HG03565 (cell line): ENCODE measurements at regions not wholly inside any gene's neighbourhood (a gene's known extent, or its start where the extent isn't known, plus 50 kb on each side); places are given as distances from the start of the nearest gene placed in this dataset.
"Not testable (repeated sequence)": the region's sequence is repeated elsewhere in the genome, so short reads cannot be mapped to it uniquely, and the experiment has no call there.

Experiments
- ATAC-seq: cut with Tn5 transposase; IDR thresholded peaks from one replicate; pipeline ENCODE4 v1.9.1; 2021; ENCODE audit warnings: mild to moderate bottlenecking, moderate library complexity; ENCODE audit not compliant: unreplicated experiment

- no peak for ATAC-seq
These were observed 484.2 kb downstream of the SIPA1L2 start for GRCh38 chr1:232145768-232146167.

DNA sequence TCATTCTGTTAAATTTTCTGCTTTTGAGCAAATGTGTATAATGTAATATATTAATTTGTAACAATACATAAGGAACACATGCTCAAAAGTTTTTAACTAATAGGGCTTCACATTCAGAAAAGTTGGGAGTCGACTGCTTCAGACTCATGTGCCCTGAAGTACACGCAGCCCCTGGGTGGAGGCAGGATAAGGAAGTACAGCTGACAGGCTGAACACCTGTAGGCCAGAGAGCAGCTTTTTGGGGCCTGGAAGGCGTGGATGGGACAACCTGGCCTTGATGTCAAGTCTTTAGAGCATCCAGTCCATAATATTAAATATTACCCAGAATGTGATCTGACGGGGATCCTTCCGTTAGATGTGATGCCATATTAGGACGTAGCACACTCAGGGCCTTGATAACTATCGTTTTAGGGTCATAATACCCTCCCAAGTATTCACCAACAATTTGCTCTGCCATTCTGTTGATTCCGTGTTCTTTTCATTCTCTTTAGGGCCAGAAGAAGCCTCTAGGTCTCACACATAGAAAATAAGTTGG is 485.2 kb downstream of the SIPA1L2 start:
- no peak for ATAC-seq

- no peak for ATAC-seq
These were observed 486.5 kb downstream of the SIPA1L2 start for GRCh38 chr1:232143315-232143886.

GRCh38 chr1:232142403-232143314 is 487.3 kb downstream of the SIPA1L2 start:
- no peak for ATAC-seq

- not testable (repeated sequence) for ATAC-seq
These were observed 488.8 kb downstream of the SIPA1L2 start for GRCh38 chr1:232141167-232141448.

DNA sequence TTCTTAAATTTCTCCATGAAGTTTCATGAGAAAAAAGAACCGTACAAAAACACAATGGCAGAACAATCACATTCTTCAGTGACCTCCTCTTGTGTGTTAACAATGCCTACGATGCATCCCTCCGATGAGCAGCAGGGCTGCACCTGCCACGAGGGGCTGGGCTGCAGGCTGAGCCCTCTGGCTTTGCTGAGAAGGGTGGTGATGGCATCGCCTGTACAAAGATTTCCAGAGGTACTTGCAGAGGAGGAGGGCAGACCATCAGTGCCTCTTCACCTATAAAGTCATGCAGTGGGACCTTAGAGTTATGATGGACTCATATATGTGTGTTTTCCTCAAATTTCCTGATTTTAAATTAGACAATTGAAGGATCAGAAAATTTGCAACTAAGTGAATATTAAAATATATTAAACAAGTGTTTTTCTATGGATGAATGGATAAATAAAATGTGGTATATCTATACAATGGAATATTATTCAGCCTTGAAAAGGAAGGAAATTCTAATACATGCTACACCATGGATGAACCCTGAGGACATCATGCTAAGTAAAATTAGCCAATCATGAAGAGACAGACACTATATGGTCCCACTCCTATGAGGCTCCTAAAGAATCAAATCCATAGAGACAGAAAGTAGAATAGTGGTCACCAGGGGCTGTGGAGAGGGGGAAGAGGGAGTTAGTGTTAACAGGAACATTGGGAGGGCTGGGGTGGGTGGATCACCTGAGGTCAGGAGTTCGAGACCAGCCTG is 489.3 kb downstream of the SIPA1L2 start:
- ATAC-seq: no peak

DNA sequence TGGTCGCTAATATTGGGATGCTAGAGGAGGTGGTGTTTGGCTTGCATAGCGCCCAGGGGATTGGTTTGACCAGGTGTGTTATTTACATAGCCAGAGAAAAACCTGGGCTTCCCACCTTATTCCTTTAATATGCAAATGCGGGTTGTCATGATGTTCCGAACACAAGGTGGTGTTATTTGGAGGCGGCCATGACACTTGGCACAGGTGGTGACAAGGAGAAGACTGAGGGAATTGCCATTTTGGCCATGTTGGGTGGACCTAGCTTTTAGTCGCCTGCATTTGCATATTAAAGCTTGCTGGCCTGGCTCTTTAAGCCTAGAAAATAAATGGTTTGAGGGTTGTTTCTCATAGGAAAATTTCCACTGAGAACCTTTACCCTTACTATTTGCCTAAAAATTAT is 490.5 kb downstream of the SIPA1L2 start:
- ATAC-seq: no peak

DNA sequence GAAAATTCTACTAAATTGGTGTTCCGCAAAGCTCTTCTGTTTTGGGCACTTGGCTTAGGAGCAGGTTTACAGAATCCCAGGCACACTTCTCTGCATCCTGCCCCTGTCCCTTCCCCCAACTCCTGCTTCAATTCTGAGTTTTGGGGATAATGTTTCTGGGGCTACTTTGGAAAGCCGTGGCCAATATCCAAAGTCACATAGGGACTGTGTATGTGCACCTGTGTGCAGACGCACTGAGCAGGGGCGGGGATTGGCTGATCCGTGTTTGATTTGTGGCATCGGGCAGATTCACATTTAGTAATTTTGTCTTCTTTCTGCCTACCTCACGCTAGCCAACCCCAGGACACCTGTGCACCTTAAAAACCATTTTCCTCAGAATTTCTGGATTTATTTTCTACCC is 491.9 kb downstream of the SIPA1L2 start:
- ATAC-seq: no peak

DNA sequence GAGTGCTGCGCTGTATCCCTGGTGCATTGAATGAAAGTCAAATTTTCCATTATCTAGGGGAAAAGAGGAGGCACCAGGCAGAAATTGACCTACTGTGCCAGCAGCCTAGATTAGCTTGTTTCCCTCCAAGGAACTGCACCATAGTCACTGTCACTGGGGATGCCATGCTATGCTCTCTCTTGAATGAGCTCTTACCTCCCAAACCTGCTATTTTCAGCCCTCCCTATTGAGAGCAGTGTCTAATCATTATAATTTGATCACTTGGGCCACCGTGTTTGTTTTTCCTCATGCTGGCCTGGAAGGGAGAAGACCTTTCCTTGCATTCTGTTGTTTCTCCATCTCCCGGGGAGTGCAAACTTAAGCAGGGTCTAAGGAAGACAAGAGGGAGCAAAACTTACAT is 492.9 kb downstream of the SIPA1L2 start:
- ATAC-seq: no peak

DNA sequence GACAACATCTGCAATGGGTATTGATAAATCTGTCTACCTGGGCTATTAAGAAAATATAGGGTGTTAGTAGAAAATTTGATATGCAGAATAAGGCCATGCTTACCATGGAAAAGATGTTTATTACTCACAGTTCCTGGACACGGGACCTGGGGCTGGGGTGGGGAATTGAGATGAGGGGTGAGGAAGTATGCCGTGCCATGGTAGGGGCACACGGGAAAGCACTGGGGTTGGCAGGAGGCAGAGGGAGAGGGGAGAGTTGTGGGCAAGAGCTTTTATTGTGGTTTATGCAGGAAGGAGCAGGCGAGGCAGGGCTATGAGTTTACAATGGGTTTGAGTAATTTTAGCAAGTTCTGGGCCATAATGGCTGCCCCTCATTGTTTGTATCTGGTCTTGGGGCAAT is 493.8 kb downstream of the SIPA1L2 start:
- no peak for ATAC-seq

- ATAC-seq: no peak
These were observed 495.6 kb downstream of the SIPA1L2 start for GRCh38 chr1:232134365-232134764.

- ATAC-seq: no peak
These were observed 497.4 kb downstream of the SIPA1L2 start for GRCh38 chr1:232132572-232132971.

DNA sequence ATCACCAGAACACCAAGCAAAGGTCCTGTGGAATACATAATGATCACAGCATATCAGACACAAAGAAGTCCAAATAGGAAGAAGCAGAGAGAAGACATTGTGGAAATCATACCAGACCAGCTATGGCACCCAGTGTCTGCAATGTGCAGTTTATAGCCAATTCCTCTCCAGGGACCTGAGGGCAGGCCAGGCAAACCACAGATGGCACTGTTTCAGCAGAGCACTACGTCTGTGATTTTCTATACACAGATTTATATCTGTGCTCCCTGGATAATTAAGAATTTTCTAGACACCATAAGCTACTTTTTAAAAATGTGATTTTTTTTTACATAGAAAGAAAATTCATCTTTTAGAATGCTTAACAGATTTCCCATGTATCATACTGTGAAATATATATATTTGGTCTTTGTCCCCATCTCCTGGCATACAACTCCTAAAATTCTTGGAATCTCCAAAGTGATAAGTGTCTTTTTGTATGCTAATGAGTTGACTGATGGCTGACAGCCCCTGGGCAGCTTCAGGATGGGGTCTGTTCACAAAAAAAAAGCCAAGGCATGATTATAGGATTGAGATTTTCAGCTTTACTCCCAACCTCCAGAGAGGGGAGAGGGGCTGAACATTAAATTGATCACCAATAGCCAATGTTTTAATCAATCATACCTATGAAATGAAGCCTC is 498.1 kb downstream of the SIPA1L2 start:
- ATAC-seq: no peak

DNA sequence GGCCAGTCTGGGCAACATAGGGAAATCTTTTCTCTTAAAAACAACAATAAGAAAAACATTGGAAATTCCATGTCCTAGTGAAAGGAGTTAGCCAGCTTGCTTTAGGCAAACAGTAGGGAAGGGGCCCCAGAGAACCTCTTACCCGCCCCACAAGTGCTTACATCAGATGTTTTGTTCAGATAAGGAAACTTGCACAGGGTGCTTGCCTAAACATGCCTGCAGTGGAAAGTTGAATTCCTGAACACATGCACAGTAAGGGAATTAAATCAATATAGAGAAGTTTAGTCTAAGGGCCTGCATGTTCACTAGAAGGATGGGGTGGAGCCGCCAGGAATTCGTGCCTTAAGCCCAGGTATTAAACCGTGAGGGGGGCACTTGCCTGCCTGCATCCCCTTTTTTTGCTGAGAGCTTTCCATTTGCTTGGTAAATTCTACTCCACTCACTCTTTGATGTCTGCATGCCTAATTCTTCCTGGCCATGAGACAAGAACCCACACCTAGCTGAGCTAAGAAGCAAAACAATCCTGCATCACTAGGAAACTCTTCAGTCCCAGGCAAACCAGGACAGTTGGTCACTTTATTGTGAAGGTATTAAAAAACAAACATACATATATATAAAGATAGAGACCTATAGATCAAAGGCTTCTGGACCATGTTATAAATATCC is 499.0 kb downstream of the SIPA1L2 start:
- no peak for ATAC-seq

DNA sequence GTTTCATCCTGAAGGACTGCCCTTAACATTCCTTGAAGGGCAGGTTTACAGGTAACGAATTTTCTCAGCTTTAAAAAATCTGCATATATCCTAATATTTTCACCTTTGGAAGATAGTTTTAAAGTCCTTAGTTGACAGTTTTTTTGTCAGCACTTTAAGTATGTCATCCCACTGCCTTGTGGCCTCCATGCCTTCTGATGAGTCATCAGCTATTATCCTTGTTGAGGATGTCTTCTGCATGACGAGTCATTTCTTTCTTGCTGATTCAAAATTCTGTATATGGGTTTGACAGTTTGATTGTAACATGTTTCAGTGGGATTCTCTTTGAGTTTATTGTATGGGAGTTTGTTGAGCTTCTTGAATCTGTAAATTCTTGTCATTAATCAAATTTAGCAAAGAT is 500.6 kb downstream of the DISC1 start:
- no peak for ATAC-seq

GRCh38 chr1:232123775-232124659 is 497.4 kb downstream of the DISC1 start:
- no peak for ATAC-seq

DNA sequence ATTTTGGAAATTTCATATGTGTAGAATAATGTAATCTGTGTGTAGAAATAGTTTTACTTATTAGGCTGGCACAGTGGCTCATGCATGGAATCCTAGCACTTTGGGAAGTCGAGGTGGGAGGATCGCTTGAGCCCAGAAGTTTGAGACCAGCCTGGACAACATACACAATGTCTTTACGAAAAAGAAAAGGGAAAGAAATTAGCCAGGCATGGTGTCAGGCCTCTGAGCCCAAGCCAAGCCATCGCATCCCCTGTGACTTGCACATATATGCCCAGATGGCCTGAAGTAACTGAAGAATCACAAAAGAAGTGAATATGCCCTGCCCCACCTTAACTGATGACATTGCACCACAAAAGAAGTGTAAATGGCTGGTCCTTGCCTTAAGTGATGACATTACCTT is 491.3 kb downstream of the DISC1 start:
- not testable (repeated sequence) for ATAC-seq

DNA sequence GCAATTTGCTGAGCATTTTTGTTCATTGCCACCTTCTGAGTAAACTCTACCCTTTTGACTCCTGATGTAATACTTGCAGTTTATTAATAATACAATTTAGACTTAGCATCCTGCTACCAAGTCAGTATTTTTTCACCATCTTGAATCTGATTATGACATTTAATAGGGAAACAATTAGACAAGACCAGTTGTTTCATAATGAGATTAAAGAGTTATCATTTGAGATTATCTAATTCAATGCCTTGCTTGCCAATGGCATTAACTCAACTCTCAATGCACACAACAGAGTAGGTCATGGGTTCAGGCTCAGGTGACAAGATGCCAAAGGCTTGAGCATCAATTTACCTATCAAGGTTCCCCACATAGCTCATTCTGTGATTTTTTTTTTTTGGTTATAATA is 488.4 kb downstream of the DISC1 start:
- no peak for ATAC-seq

DNA sequence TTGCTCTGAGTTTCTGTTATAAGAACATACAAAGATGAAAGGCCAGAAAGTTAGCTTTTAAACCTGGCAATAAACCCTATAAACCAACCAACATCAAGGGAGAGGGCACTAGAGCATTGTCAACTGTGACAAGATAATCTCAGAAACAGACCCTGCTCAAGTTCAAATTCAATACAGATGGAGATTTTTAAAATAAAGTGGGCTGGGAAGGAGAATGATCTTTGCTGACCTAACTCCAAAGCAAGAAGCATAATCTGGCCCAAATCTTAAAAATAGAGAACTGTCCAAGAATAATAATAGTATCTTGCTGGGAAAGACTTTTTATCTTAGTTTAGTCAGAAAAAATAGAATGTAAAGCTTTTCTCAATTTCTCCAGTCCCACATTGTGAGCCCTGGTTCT is 485.5 kb downstream of the DISC1 start:
- no peak for ATAC-seq

DNA sequence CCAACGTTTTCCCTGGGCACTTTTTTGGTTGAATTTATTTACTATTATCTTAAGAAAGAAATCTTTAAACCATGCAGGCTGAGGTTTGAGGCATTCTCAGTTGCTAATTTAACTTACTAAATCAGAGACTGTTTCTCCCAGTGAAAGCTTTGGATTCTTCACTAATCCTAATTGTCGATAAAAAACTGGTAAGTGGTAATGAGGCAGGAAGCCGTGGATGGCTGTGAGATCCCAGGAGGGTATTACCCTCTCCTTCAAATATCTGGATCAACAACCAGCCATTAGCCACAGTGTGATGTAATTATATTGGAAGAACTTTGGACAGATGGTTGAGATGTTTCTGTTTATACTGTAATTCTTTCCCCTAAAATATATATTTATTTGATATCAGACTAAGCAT is 485.0 kb downstream of the DISC1 start:
- no peak for ATAC-seq
